HG03060 (cell line): ENCODE measurements at regions not wholly inside any gene's neighbourhood (a gene's known extent, or its start where the extent isn't known, plus 50 kb on each side); places are given as distances from the start of the nearest gene placed in this dataset.
"Not testable (repeated sequence)": the region's sequence is repeated elsewhere in the genome, so short reads cannot be mapped to it uniquely, and the experiment has no call there.

Experiments
- ATAC-seq: cut with Tn5 transposase; IDR thresholded peaks from one replicate; pipeline ENCODE4 v1.9.1; 2021; ENCODE audit warnings: low read depth, moderate number of reproducible peaks; ENCODE audit not compliant: unreplicated experiment

DNA sequence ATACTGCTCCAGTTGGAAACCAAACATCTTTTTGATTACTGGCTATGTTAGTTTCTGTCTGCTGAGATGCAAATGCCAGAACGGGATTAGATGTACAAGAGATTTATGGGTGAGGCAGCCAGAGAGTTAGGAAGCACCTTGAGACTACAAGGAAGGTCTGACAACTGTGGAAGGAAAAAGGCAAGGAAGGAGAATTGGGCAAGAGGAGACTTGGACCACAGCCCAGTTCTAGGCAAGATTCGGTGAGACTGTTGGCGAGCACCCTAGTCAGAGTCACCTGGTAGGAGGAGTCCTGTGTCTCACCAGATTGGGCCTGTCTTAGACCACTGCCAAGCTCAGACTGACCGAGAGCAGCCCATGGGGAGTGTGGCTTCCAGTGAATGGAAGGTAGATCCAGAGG, 91.8 kb upstream of the F13A1 start:
- no peak for ATAC-seq

DNA sequence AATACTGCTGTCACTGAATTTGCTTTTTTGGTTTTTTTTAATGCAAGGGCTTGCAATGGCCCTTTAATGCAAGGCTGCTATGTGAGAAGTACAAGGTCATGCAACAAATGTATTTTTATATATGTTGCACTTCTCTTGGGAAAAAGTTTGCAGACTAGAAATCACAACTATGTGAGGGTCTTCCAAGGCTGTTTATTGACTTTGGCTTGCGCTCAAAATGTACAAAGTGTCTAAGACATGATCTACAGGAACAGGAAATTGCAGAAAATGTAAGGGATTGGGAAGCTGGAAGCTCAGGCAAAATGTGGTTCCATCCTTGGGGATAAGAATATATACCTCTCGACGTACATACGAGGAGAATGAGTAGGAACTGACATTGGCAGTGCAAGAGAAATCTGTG, 92.2 kb upstream of the F13A1 start:
- ATAC-seq: no peak

DNA sequence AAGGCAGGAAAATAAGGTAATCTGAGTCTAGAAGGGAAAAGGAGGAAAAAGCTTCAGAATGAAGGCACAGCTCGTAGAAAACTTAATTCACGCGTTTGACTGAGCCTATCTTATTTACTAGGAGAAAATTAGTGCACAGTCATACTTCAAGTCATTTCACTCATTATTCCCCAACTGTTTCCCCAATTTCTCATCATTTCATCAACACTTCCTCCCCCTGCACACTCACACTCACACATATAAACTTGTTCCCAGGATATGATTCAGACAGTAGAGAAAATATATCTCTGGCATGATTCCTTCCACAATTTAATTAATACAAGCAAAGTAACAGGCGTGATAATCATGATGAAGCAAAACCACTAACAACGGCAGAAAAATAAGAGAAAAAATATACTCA, 94.5 kb upstream of the F13A1 start:
- ATAC-seq: no peak

DNA sequence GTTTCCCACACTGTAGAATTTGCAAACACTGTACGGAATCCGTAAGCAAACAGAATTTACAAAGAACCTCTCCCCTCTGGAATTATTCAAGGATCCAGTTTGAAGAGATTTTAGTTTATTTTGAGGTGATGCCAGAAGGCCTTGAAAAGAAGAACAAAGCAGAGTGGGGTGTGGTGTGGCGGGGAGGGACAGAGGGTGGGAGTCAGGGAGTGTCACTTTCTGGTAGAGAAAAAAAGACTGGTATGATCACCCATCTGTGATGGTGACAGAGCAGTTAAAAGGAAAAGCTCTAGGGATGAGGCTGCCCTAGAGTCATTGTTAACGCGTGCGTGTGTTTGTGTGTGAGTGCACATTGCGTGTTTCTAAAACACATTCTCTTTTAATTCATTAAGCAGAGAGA, 97.0 kb upstream of the F13A1 start:
- ATAC-seq: no peak

DNA sequence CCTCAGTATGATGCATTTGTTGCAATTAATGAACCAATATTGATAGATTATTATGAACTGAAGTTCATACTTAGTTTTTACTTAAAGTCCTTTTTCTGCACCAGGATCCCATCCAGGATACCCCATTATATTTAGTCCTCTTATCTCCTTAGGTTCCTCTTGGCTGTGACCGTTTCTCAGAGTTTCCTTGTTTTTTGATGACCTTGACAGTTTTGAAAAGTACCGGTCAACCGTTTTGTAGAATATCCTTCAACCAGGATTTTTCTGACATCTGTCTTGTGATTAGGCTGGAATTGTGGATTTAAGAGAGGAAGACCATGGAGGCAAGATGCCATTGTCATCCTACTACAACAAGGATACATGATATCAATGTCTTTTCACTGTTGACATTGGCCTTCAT, 98.0 kb upstream of the F13A1 start:
- no peak for ATAC-seq

DNA sequence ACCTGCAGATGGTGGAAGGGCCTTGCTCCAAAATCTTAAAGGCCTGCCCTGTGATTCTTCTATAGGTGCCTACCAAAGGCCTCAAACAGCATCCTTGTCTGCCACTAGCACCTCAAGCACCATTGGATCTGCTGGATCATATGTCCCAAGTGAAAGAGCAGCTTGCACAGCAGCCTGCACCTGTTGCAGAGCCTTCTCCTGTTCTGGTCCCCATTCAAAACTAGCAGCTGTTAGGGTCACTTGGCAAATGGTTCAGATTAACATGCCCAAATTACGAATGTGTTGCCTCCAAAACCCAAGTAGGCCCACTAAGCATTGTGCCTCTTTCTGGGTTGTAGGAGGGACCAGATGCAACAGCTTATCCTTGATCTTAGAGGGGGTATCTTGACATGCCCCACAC, 99.6 kb upstream of the F13A1 start:
- no peak for ATAC-seq

DNA sequence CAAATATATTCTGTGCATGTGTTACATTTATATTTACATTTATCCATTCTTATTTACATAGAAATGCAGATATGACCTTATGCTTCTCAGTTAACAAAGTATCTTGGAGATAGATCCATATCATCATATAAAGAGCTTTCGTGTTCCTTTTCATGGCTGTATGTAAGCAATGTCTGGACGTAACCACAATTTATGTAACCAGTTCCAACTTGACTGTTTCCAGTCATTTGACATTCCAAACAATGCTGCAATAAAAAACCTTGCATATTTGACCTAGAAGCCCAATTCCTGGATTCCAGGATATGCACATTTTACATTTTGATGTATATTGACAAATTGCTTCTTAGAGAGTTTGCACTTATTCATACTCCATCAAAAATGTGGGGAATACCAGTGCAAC, 113.7 kb upstream of the F13A1 start:
- no peak for ATAC-seq

DNA sequence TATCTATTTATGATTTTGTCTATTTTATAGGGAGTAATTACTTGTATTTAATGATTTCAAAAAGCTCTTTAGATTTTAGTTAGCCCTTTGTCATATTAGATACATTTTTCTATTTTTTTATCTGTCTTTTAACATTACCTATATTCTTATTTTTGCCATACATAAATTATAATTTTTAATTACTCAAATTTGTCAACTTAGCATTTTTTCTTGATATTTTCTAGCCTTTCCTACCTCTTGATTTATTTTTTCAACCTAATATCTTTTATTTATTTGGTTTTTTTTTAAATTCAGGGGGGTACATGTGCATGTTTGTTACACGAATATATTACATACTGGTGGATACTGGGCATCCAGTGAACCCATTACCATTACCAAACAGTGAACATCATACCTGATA, 114.3 kb upstream of the F13A1 start:
- no peak for ATAC-seq

DNA sequence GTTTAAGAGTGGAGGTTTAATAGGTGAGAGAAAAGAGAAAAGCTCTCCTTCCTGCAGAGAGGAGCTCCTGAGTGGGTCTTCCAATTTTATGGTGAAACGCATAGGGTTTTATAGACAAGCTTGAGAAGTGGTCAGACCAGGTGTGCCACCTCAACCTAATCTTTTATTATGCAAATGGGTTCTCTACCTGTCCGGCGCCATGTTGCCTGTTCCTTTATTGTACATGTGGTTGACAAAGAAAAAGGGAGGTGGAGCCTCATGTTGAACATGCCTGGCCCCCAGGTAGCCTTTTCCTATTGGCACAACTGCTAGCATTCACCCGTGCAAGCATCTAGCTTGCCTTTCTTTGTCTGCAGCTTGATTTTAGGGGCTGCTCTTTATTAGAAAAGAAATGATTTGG, 115.9 kb upstream of the F13A1 start:
- ATAC-seq: no peak

DNA sequence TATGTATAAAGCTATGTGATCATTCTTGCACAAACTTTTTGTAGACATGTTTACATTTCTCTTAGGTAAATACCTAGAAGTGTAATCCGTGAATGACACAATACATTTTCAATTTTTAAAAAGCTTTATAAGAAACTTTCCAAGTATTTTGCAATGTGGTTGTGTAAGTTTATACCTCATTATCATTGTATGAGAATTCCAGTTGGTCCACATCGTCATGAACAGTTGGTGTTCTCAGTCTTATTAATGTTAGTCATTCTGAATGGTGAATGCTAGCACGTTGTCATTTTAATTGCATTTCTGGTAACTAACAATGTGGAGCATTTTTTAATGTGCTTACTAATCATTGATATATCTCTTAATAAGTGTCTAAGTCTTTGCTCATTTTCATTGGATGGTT, 116.5 kb upstream of the F13A1 start:
- no peak for ATAC-seq

DNA sequence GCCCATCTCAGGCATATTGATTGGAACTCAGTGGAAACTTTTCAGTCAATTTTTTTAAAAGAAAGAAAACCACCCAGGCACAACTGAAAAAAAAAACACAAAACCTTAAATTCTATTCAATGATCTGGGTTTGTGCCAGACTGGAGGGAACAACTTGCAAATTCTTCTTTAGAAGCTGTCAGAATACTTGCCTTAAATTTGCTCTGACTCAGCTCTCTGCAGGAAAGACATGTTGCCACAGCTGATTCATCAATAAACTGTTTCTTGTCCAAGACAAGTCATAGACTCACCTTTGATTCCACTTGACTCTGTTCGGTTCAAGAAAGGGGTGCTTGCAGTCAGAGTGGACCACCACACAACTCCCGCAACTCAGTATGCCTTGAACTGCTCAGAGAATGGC, 117.8 kb upstream of the F13A1 start:
- ATAC-seq: no peak

DNA sequence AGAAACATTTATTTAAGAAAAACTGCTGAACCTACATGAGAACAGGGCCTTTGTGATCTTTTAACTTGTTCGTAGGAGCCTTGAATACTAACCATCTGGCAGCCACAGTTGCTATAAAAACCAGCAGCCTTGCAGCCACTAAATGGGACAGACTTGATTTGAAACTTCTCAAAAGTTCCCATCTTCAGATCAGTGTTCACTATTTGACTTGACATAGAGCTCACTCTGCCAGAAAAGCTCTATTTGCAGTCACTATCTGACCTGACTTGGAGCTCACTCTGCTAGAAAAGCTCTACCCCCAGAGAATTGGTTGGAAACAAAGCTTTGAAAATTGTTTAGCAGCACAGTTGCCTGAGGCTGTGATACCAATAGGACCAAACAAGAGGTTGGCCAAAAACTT, 119.3 kb upstream of the F13A1 start:
- no peak for ATAC-seq

DNA sequence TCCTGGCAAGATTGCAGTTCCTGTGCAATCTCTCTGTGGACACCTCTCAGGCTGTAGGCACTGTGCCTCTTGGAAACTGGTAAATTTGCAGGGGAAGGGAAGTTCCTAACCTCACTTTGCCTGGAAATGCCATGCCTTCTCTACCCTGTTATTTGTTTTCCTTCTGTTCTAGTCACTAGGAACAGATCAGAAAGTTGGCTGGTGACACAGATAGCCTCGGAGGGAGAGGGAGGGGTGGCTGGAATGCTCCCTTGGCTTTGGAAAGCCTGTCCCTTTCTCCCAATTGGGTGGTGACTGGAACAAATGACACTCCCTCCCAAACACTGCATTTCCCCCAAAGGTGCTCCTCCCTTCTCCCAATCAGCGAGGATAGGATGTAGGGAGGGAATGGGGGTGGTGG, 131.5 kb upstream of the F13A1 start:
- ATAC-seq: no peak

DNA sequence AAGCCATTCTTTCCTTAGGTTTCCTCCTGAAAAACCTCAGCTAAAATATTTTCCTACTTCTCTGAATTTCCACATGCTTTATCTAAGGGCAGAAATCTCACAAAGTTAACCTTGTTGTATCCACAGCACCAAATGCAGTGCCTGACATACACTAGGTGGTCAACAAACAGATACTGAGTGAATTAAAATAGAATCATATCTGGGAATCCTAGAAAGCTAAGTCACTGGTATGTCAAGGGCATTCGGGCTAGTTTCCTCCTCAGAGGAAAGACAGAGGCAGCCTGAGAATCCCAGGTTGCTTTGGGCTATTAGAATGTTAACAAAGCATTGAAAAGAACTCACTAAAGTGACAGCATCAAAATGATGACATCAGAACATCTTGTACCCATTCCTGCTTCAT, 132.7 kb upstream of the F13A1 start:
- no peak for ATAC-seq

DNA sequence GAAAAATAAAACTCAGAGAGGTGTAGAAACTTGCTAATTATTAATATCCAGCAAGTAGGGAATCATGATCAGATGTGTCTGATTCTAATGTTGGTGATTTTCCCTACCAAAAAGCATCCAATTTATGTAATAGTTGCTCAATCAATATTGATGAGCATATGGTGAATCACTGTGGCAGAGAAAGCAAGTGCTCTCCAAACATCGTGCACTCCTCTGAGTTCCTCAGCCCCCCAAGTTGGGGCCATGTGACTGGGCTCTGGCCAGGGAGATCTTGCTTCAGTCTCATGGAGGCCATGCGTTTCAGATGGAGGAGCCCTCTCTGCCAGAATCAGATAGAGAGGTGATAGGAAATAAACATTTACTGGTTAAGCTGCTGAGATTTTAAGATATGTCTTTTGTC, 133.2 kb upstream of the LY86 start:
- no peak for ATAC-seq

DNA sequence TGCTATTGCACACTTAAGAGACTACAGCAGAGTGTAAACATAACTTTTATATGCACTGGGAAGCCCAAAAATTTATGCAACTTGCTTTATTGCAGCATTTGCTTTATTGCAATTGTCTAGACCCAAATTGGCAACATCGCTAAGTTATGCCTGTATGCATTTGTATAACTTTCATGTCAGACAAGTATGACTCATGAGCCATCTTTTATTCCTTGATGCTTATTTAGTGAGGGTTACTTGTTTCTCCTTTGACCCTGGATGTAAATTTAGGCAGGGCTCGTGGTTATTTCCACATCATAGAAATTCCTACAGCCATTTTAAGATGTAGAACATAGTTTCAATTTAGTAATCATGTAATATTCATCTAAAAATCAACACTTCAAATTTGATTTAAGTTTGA, 130.3 kb upstream of the LY86 start:
- no peak for ATAC-seq

DNA sequence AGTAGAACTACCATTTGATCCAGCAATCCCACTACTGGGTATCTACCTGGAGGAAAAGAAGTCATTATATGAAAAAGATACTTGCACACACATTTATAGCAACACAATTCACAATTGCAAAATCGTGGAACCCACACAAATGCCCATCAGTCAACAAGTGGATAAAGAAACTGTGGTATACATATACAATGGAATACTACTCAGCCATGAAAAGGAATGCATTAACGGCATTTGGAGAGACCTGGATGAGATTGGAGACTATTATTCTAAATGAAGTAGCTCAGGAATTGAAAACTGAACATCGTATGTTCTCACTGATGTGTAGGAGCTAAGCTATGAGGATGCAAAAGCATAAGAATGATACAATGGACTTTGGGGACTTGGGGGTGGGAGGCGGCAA, 128.6 kb upstream of the LY86 start:
- not testable (repeated sequence) for ATAC-seq

DNA sequence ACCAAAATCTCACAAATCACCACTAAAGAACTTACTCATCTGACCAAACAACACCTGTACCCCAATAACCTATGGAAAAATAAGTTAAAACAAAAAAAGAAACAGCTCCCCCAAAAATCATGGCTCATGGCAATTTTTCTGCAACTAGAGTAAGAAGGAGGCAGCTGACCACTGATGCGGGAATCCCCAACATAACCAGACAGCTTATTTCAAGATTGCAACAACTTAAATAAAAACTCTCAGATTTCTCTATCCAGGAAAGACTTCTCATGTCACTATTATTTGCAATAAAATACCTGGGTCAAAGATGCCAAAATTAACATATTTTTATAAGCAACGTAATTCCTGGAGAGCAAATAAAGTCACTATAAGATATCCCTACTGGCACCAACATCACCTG, 128.1 kb upstream of the LY86 start:
- ATAC-seq: no peak

DNA sequence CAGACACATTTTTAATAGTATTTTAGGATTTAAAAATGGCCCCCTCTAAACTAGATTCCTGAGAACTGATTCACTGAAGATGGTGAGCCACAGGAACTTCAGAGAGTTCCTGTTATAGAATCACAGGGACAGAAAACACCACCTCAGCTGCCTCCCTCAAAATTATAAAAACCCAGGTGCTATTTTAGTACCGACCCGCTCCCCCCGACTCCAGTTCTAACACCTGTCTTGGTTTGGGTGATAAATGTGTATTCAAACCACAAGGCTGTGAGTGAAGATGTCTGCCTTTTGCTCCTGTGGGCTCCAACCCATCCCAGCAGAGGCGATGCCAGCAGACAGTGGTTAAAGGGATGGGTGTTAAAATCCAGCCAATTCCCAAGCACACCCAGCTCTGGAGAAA, 127.4 kb upstream of the LY86 start:
- ATAC-seq: no peak

DNA sequence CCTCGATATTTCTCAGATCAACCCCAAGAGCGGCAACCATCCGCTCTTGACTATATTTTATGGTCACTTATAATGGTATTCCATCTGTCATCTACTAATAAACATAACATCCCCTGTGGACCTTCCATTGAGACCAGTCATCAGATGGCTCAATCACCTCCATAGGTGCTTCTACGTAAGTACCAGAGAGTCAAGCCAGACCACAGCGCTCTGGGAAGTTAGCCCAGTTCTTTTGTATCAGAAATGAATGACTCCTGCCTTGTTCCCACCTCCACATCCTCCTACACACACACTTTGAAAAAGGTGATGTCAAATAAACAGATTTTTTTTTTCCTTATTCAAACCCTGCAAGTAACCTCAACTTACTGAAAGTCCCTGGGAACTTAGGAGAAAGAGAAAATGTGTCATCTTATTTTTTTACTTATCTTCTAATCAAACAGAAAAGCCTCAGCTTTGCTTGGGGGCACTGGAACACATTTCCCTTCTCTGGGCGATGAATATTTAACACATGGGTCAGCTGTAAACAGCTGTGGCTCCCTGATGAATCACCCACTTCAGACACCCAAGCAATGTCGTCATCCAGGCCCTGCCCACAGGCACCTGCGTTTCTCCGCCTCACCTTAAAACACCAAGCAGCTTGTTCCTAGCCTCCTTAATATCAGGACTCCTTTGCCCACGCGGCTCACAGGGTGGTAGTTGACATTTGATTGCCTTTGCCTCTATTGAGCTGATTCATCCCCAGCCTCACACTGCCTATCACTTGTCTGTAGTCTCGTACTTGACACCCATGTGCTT, 121.4 kb upstream of the LY86 start:
- ATAC-seq: no peak

DNA sequence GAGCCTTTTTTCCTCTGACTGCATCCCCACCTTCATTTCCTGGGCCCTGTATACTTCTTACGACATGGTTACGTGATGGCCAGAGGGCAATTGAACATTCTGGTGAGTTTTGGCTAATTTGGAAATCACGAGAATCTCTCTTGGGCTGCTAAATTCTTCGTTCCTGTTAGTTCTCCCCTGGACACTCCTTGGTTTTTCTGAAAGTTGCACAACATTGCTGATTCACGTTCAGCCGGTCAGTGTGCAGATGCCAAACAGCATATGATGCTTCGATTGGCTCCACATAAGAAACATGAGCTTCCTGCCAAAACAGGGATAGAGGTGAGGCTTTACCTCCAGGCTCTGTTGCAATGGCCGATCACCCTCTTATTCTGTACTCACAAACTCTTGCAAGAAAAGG, 119.4 kb upstream of the LY86 start:
- no peak for ATAC-seq

DNA sequence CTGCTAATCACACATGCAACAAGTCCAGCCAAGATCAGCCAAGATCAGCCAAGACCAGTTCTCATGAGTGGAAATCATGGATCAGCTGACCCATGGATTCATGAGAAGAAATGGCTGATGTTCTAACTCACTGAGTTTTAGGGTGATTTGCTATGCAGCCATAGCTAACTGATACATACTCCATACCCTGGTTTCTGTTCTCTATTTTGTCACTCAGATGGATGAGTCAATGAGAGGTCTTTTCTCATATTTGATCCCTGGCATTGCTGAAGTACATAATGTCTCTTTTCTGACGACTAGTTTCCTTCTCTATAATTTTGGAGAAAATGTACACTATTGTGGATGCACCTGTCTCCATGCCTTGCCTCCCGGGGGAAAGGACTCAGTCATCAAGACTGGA, 118.4 kb upstream of the LY86 start:
- no peak for ATAC-seq

DNA sequence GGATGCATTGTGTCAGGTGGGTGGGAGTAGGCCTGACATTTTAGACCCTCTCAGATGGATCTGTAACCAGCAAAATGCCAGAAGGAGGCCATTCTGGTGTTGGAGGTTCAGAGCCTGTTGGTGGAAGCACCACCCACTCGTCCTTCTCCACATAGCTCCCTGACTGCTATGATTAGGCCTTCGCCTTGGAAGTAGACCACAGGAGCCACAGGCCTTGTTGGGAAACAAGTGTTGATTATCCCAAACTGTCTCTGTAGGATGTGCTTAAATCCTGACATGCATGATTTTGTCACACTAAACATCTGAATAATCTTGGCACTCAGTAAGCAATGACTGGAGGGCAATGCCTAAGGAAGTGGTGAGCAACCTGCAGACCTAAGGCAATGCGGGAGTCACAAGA, 117.2 kb upstream of the LY86 start:
- no peak for ATAC-seq
